Dermis blood vessel endothelial cell (primary cell): ENCODE measurements at regions not wholly inside any gene's neighbourhood (a gene's known extent, or its start where the extent isn't known, plus 50 kb on each side); places are given as distances from the start of the nearest gene placed in this dataset.
A peak's percentile ranks its signal among the peaks of the same experiment; 100 is the strongest.

Experiments
- DNase-seq: peaks from one replicate; pipeline ENCODE4 v3.0.0; 2010

DNA sequence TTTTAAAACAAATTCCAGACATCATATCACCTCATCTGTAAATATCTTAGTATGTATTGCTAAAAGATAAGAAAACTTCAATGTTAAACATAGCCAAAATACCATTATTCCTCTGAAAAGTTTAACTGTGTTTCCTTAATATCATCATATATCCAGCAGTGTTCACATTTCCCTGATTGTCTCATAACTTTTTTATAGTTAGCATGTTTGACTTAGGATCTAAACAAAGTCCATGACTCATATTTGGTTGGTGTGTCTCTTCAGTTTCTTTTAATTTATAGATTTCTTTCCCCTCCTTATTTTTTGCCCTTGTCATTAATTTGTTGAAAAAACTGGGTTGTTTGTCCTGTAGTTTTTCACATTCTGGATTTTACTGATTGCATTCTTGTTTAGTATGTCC is 163.0 kb downstream of the RPS12 start:
- no peak for DNase-seq

GRCh38 chr6:132978685-132979084 is 164.3 kb downstream of the RPS12 start:
- no peak for DNase-seq

DNA sequence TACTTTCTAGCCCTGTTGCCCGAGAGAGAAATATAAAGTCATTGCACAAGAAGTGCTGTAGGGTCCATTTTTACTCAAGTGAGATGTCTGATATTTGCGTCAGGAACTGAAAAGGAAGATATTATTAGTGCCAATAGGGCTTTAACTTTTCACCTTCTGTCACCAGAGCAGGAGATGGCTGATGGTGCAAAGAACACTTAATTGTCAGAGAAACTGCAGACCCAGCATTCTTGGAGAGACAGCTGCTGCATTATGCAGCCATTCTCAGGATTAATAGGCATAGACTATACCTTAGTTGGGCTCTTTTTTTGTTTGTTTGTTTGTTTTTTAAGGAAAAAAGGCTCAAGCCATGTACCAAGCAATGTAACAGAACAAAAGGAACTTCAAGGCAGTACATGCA is 179.4 kb downstream of the RPS12 start:
- DNase-seq = no peak

GRCh38 chr6:132995009-132995408 is 180.6 kb downstream of the RPS12 start:
- no peak for DNase-seq

DNA sequence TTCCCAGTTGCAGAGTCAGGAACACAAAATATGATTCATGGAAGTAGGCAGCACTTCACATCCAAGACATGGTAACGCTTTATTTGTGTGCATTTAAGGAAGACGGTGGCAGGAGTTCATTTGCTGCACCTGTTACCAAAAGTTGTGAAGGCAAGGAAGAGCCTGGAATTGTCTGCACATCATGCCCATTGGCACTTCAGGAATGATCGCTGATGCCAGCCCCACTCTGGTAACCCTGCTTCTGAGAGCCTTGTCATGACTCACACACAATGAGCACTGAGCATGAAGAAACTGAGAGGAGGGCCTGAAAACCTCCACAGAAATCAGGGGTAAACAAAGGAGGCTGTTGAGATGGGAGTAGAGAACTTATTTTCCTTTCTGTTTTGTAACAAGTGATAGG is 181.1 kb downstream of the RPS12 start:
- no peak for DNase-seq

- no peak for DNase-seq
Measured at GRCh38 chr6:132998418-132998817, 184.0 kb downstream of the RPS12 start.

DNA sequence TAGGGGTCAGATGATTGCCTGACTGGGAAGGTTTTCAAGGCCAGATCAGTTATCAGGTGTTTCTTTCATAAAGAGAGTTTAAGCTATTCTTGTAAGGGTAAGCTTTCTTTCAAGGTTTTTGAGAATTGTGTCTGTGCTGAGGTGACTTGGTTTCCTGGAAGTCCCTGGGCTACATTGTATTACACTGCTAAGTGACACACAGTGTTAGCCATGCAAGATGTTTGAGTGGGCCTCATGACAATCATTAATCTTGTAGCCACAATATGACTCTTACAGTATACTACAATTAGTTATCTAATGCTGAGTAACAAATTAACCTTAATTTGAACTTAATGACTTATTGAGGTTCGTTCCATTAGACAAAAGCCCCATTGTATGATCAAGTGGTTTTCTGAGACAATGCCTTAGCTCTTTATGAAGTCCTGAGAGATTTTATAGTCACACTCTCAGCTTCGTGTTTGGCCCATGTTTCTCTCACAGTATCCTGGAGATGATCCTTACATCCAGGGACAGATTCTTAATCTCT is 186.7 kb downstream of the RPS12 start:
- DNase-seq = no peak

GRCh38 chr6:133004304-133004884 is 190.0 kb downstream of the RPS12 start:
- DNase-seq = no peak

DNA sequence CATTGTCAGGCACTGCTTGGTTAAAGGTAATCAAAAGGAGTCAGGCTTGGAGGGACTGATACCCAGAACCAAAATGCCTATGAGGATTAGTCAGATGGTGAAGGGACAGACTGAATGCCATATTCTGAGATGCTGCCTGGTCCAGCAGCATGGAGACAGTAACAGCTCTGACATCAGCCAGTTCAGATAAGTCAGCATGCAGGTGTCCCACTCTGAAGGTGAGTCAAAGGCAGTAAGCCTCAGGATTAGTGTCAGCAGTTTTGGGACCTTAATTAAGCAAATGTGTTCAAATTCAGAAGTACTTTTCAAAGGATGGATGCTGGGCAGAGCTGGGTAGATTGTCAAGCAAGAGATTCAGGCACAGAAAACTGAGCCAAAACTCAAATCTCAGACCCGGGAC is 198.4 kb downstream of the RPS12 start:
- no peak for DNase-seq

DNA sequence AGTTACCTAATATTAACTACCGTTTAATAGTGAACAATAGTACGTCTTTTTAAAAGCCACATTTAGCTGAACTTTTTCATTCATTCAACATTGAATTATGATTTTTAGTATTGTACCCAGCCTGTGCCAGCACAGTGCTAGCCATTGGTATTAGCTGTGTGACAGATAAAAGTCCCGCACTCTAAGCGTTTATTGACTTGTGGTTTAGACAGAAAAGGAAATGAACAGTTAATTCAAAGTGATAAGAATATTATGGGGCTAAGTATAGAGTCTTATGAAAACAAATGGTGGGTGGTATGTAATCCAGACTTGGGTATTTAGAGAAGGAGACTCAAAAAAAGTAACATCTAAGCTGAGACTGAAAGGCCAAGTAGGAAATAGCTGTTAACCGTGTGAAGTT is 202.3 kb downstream of the RPS12 start:
- DNase-seq = no peak

- no peak for DNase-seq
Measured at GRCh38 chr6:133017581-133017980, 203.2 kb downstream of the RPS12 start.

GRCh38 chr6:133026705-133027104 is 212.3 kb downstream of the RPS12 start:
- DNase-seq = no peak

GRCh38 chr6:133033263-133033662 is 207.9 kb upstream of the EYA4 start:
- no peak for DNase-seq

- DNase-seq = no peak
Measured at GRCh38 chr6:133034509-133035206, 206.5 kb upstream of the EYA4 start.

DNA sequence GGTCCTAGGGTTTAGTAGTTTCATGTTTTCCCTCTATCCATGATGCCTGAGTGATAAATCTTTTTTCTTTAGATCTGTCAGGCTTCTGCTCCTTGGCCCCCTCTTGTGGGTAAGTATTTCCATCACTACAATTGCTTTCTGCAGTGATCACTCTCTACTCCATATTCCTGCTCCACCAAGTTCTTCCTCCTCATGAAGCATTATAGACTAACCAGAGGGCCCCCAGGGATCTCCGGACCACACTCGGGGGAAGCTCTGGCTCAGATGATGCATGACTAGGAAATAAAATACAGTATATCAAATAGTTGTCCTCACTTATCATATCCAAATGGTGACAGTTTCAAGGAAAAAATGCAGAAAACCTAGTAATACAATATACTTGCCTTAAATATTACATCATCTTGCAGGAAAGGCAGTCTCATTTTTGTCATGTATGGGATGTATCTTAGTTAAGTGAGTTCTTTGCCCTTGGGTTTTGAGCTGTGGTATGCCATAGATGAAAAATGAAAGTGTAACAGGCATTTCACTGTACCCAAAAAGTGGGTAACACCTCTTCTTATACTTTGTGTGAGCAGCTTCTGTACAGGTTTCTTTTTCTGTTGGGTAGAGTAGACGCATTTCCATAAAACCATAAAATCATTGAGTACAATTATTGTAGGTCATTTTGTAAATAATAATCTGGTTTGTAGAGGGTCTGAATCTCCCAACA is 200.9 kb upstream of the EYA4 start:
- DNase-seq = peak; percentile 24

DNA sequence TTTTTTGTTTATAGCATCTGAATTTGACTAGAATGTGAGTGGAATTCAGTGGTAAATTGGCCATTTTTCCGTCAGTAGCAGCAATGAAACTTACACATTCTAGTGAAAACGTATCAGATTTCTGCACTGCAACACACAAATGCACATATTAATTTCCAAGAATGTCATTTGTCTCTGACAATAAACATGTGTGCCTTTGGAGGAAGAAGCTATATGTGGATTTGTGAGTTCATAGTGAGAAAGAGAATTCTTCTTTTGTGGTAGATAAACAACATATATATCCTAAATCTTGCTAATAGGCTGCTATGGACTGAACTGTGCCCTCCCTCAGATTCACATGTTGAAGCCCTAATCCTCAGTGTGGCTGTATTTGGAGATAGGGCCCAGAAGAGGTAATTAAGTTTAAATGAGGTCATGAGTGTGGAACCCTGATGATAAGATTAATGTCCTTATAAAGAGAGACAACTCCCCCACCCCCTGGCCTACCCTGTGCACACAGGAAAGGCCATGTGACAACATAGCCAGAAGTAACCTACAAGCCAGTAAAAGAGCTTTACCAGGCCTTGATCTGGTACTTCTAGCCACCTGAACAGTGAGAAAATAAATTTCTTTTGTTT is 200.2 kb upstream of the EYA4 start:
- DNase-seq = no peak

GRCh38 chr6:133042550-133043120 is 198.5 kb upstream of the EYA4 start:
- no peak for DNase-seq

DNA sequence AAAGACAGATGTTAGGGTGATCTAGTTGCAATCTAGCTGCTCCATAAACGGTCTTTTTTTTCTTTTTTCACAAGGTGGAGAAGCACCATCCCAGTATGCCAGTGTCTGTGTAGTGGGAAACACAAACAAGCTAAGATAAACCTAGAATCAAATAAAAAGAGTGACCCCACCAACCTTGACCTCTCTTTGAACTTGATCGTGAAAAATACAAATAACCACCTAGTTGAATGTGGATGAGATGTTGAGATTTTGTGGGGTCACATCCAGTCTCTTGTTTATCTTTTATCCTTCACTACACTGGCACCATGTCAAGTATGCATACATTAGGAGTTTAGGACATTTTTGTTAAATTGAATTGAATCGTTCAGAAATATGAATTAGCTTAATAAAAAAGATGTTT is 194.6 kb upstream of the EYA4 start:
- DNase-seq = no peak

GRCh38 chr6:133047065-133047665 is 194.0 kb upstream of the EYA4 start:
- DNase-seq = no peak

DNA sequence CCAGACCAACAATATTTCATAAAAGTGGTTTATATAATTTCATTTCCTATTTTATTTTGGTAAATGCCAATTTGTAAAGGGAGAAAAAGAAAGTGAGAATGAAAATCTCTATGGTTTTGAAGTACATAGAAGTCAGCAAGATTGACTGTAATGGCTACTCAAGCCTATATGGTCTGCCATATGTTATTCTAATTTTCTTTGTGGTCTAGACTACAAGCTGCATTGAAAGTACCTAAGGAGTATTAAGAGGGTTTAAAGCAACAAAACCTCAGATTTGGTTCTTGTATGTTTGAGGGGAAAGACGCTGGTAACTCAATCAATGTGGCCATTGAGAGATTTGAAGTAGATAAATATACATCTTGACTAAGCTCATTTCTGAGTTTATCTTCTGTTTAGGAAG is 193.5 kb upstream of the EYA4 start:
- no peak for DNase-seq

DNA sequence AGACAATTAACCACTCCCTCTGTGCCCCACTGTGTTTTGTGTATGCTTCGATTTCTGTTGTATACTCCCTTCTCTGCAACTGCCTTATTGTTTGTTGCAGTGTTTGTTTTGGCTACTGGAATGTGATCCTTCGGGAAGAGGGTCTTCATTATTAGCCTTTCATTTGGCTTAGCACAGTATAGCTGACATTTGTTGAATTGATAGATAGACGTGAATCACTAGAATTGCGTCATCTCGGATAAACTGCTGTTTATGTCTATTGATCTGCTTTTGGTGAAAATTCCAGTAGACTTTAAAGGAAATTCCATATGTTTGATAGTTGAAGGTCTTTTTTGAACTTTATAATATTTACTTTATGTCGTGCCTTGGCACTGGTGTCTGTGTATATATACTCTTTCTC is 189.9 kb upstream of the EYA4 start:
- no peak for DNase-seq

DNA sequence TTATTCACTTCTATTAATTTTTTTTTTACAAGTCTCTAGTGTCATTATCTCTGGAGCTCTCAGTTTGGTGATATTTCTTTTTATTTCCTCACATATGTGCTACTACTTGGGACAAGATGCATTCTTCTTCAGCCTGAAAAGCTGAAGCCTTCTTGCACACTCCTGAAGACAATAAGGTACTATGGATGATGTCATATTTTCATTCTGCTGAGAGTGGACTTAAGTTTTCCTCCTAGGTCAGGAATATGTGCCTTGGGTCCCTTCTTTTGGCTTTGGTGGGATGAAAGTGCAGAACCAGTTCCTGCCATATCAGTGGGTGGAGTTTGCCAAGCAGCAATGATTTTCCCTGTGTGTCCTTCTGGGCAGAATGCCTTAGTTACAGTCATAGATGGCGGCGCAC is 188.7 kb upstream of the EYA4 start:
- DNase-seq = no peak
